OCI-LY1 (cell line): ENCODE measurements at regions not wholly inside any gene's neighbourhood (a gene's known extent, or its start where the extent isn't known, plus 50 kb on each side); places are given as distances from the start of the nearest gene placed in this dataset.

ENCODE experiments used
- H2AFZ ChIP-seq: fragments of 200-600 bp; sonication (generic), shearing (Covaris generic); 2 replicates; pipeline ENCODE4 v1.6.0; 2014; ENCODE audit warnings: antibody characterized with exemption, mild to moderate bottlenecking, low read length
- H3F3A ChIP-seq: fragments of 200-600 bp; sonication (generic), shearing (Covaris generic); 2 replicates; pipeline ENCODE4 v1.6.0; 2014; ENCODE audit warnings: mild to moderate bottlenecking, antibody characterized with exemption, low read length, moderate library complexity; ENCODE audit not compliant: insufficient read depth
- H3K27ac ChIP-seq: fragments of 200-600 bp; sonication (generic); 2 replicates; pipeline ENCODE4 v1.5.1; 2014; ENCODE audit warnings: low read length, mixed run types, mild to moderate bottlenecking, low read depth; ENCODE audit not compliant: poor library complexity, severe bottlenecking
- H3K27me3 ChIP-seq: fragments of 200-600 bp; sonication (generic); 2 replicates; pipeline ENCODE4 v1.6.0; 2014; ENCODE audit warnings: antibody characterized with exemption, mild to moderate bottlenecking, low read length, moderate library complexity; ENCODE audit not compliant: insufficient read depth
- H3K36me3 ChIP-seq: fragments of 200-600 bp; sonication (generic); 2 replicates; pipeline ENCODE4 v1.6.1; 2014; ENCODE audit warnings: mild to moderate bottlenecking, antibody characterized with exemption, low read length, moderate library complexity, mixed read lengths; ENCODE audit not compliant: insufficient read depth
- H3K4me1 ChIP-seq: fragments of 200-600 bp; sonication (generic); 2 replicates; pipeline ENCODE4 v1.5.1; 2014; ENCODE audit warnings: mild to moderate bottlenecking, low read length, moderate library complexity; ENCODE audit not compliant: insufficient read depth, severe bottlenecking
- H3K4me2 ChIP-seq: fragments of 200-600 bp; sonication (generic), shearing (Covaris generic); 2 replicates; pipeline ENCODE4 v1.6.1; 2014; ENCODE audit warnings: low read length
- H3K4me3 ChIP-seq: fragments of 200-600 bp; sonication (generic); 2 replicates; pipeline ENCODE4 v1.5.1; 2014; ENCODE audit warnings: low read length, low read depth, mild to moderate bottlenecking, mixed read lengths; ENCODE audit not compliant: poor library complexity, severe bottlenecking
- H3K79me2 ChIP-seq: fragments of 200-600 bp; shearing (Covaris generic); 2 replicates; pipeline ENCODE4 v1.6.1; 2016; ENCODE audit warnings: mixed run types, low read length, mixed read lengths; ENCODE audit not compliant: insufficient read depth
- H3K9ac ChIP-seq: fragments of 200-600 bp; sonication (generic), shearing (Covaris generic); 2 replicates; pipeline ENCODE4 v1.6.1; 2014; ENCODE audit warnings: mild to moderate bottlenecking, low read length, mixed read lengths
- H3K9me2 ChIP-seq: fragments of 200-600 bp; sonication (generic), shearing (Covaris generic); 2 replicates; pipeline ENCODE4 v1.6.1; 2014; ENCODE audit warnings: low read depth, mild to moderate bottlenecking, low read length, mixed read lengths
- H3K9me3 ChIP-seq: fragments of 200-600 bp; shearing (Covaris generic); 2 replicates; pipeline ENCODE4 v1.6.1; 2014; ENCODE audit warnings: low read length, mixed read lengths
- H4K20me1 ChIP-seq: fragments of 200-600 bp; sonication (generic), shearing (Covaris generic); 2 replicates; pipeline ENCODE4 v1.6.0; 2016; ENCODE audit warnings: mild to moderate bottlenecking, low read length; ENCODE audit not compliant: insufficient read depth
- CTCF ChIP-seq: fragments of 200-600 bp; sonication (generic), shearing (Covaris generic); IDR thresholded peaks from 2 replicates; pipeline ENCODE4 v1.5.1; 2017; ENCODE audit warnings: mild to moderate bottlenecking, antibody characterized with exemption, low read length, moderate library complexity, mixed read lengths
- EZH2 ChIP-seq: fragments of 200-600 bp; sonication (generic), shearing (Covaris generic); IDR thresholded peaks from 2 replicates; pipeline ENCODE4 v1.8.0; 2017; ENCODE audit warnings: borderline replicate concordance, mixed run types, mild to moderate bottlenecking, antibody characterized with exemption, low read length, moderate library complexity, mixed read lengths

- Histone ChIP-seq H3K9me3 (no peaks in the 10 kb centered on the region), H3K9ac (no peak overlapping the region), H3K27me3 (no peaks in the 10 kb centered on the region), H3K9me2 (no peaks in the 10 kb centered on the region), H3F3A (no peaks in the 10 kb centered on the region), H2AFZ (peak overlapping the region; percentile 72; the same call in 1 of the 2 replicates), H3K36me3 (no peaks in the 10 kb centered on the region), H3K79me2 (no peaks in the 10 kb centered on the region), H3K4me3 (no peak overlapping the region), H3K27ac (no peak overlapping the region), H3K4me2 (no peak overlapping the region), H4K20me1 (no peaks in the 10 kb centered on the region), H3K4me1 (no peaks in the 10 kb centered on the region)
- TF ChIP-seq CTCF = no peak
- no peak for TF ChIP-seq EZH2
These were observed 466.6 kb downstream of the LPIN1 start for GRCh38 chr2:12212841-12213597.

GRCh38 chr2:12217175-12217574 lies 470.7 kb downstream of the LPIN1 start:
- Histone ChIP-seq H3K4me2 (no peak overlapping the region), H3K4me1 (no peaks in the 10 kb centered on the region), H3K79me2 (no peaks in the 10 kb centered on the region), H3K9me2 (no peaks in the 10 kb centered on the region), H3K27ac (no peak overlapping the region), H3F3A (no peaks in the 10 kb centered on the region), H2AFZ (no peak overlapping the region), H3K36me3 (no peaks in the 10 kb centered on the region), H3K4me3 (no peak overlapping the region), H3K27me3 (no peaks in the 10 kb centered on the region), H3K9me3 (peaks cover 9% of the 10 kb centered on the region), H4K20me1 (no peaks in the 10 kb centered on the region), H3K9ac (no peak overlapping the region)
- TF ChIP-seq CTCF = no peak
- no peak for TF ChIP-seq EZH2

- Histone ChIP-seq H2AFZ (no peak overlapping the region), H3K9me3 (peaks cover 21% of the 10 kb centered on the region), H3K79me2 (no peaks in the 10 kb centered on the region), H4K20me1 (no peaks in the 10 kb centered on the region), H3K27ac (no peak overlapping the region), H3K9me2 (no peaks in the 10 kb centered on the region), H3K4me1 (no peaks in the 10 kb centered on the region), H3K9ac (no peak overlapping the region), H3K36me3 (no peaks in the 10 kb centered on the region), H3F3A (no peaks in the 10 kb centered on the region), H3K27me3 (no peaks in the 10 kb centered on the region), H3K4me2 (no peak overlapping the region), H3K4me3 (no peak overlapping the region)
- TF ChIP-seq EZH2 = no peak
- TF ChIP-seq CTCF = no peak
These were observed 473.3 kb downstream of the LPIN1 start for GRCh38 chr2:12219761-12220160.
